HG03175 (cell line): ENCODE measurements at regions not wholly inside any gene's neighbourhood (a gene's known extent, or its start where the extent isn't known, plus 50 kb on each side); places are given as distances from the start of the nearest gene placed in this dataset.

Source experiments
- ATAC-seq: cut with Tn5 transposase; IDR thresholded peaks from one replicate; pipeline ENCODE4 v1.9.1; 2021; ENCODE audit warnings: mild to moderate bottlenecking, moderate library complexity; ENCODE audit not compliant: unreplicated experiment

DNA sequence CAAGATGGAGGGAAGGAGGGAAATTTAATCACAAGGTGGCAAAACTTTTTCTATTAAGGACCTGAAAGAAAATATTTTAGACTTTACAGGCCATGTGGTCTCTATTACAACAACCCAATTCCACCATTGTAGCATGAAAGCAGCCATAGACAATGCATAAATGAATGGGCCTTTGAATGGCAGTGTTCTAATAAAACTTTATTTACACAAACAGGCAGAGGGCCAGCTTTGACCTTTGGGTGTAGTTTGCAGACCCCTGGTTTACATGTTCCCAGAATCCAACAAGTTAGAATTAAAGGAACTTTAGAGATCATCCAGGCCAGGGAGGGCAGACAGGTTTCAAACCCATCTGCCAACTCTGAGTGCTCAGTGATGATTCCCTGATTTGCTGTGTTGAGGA lies 95.2 kb downstream of the BANF2 start:
- no peak for ATAC-seq

DNA sequence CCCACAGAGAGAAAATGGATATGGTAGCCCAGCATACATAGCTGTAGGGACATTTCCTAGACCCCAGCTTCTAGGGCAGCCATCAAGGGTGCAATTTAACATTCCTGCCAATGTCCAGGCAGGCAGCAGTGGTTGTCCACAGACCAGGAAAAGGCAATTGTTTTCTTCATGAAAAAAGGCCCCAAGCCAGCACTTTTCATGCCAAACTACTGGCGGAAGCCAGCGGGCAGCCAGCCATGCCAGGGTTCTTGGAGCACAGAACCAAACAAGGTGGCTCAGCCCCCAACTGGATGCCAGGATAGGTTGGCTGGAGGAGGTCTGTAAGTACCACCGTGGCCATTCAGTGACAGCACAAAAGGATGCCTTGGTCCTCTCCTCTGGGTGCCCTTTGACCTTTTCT lies 94.6 kb downstream of the BANF2 start:
- ATAC-seq, result no peak

DNA sequence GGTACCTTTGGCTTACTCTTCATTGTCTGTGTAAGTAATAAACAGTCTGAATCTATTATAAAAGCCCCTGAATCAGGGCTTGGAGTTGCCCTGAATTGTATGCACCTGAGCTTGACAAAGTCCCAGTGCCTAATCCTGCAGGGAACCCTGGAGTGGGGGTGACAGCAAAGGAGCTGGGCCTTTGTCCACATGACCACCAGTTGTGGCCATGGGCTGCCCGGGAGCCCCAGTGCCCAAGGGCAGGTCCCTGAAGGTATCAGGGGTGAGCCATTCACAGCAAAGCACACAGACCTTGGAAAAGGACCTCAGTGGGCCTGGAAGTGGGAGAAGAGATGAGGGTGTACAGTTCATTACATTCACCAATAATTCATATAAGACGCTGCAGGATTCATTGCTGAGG lies 94.2 kb downstream of the BANF2 start:
- no peak for ATAC-seq

DNA sequence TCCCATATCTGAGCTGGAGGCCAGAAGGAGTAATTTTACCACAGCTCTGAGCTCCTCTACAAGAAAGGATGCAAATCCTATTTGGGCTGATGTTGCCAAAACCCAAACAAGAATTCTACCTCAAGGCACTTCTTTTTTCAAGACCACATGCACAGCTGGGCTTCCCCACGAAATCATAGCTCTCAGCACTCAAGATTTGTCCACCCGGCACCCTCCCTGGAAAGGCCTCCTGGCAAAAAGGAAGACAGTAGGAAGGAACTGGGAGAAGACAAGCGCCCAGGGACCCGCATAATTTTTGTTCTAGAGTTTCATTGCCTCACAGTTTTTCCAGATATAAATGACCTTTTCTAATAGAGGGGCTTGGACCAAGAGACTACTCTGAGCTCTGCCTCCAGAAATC lies 90.5 kb downstream of the BANF2 start:
- no peak for ATAC-seq

DNA sequence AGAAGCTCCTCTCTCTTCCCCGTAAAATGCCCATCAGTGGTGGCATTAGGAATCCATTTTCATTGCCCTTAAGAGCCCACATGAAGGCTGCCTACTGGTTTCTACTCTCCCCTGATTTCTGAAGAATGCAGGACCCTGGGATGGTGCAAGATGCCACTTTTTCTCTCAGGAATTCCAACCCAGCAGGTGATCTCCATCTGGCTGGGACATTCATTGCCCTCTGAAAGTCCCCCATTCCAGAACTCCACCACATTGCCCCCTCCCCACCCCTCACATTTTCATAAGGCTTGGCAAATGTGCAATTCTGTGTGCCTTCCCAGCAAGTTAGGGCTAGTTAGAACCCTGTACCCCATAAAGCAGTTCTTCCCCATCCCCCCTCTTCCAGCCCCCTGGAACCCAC lies 88.0 kb downstream of the BANF2 start:
- ATAC-seq, result no peak

DNA sequence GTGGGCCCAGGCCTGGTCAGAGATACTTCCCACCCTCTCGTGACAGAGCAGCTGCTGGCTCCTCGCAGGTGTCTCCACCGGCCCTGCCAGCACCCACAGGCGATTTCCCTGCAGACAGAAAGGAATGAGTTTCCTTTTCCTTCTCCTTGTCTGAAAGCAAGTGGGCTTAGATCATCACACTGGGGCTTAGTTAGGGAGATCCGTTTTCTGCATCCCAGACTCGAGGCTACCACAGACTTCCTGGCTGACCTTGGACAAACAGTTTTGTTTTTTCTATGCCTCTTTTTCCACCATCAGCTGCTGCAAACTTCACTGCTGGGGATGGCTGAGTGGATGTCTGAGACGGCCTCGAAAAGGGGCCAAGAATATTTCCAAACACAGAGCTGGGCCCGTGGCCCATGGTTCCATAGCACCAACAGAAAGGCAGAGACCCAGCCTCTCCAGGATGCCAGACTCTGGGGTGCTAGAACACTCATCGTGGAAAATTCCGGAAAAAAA lies 86.5 kb downstream of the BANF2 start:
- no peak for ATAC-seq
